ENCODE measurements at regions not wholly inside any gene's neighbourhood (a gene's known extent, or its start where the extent isn't known, plus 50 kb on each side); places are given as distances from the start of the nearest gene placed in this dataset.
A peak's percentile ranks its signal among the peaks of the same experiment; 100 is the strongest.
"Not testable (repeated sequence)": the region's sequence is repeated elsewhere in the genome, so short reads cannot be mapped to it uniquely, and the experiment has no call there.

DNA sequence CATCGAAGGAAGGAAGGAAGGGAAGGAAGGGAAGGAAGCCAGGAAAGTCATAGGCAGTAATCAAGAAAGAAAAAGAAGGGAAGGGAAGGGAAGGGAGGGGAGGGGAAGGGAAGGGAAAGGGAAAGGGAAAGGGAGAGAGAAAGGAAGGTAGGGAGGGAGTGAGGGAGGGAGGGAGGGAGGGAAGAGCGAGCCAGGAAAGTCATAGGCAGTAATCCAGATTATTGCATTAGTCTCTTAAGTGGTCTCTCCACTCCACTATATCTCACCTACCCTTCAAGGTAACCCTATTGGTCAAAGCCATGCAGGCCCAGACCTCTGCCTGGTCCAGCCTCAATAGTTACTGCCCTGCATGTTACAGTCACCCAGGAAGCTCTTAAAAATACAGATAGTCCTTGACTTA lies 106.2 kb upstream of the RAP2B start:
- POLR2A ChIA-PET = no interaction called here
- Histone ChIP-seq H3K27me3 (ENCODE audit: insufficient read depth) (no peaks in the 10 kb centered on the region), H2AFZ (ENCODE audit: low read depth) (no peak overlapping the region), H3K9ac (no peak overlapping the region), H3K27ac (ENCODE audit: low read depth in 2 of 2, low read length in 1 of 2) (no peak overlapping the region), H3K9me3 (no peaks in the 10 kb centered on the region), H3K4me2 (no peak overlapping the region), H3K79me2 (ENCODE audit: insufficient read depth) (no peaks in the 10 kb centered on the region), H3K4me1 (ENCODE audit: control insufficient read depth in 1 of 2, insufficient read depth in 2 of 2, low read depth in 1 of 2, low read length in 1 of 2) (peaks cover 0 to 10% of the 10 kb centered on the region in 2 experiments; a peak in 2 of 4 replicates), H3K36me3 (replicated peaks in 1 of 2; ENCODE audit: control insufficient read depth in 1 of 2, insufficient read depth in 2 of 2, low read length in 1 of 2) (no peaks in the 10 kb centered on the region), H3K4me3 (ENCODE audit: low read depth in 2 of 2, low read length in 1 of 2) (no peak overlapping the region), H4K20me1 (ENCODE audit: insufficient read depth) (no peaks in the 10 kb centered on the region), H3K9me2 (no peaks in the 10 kb centered on the region), H3F3A (replicated peaks; ENCODE audit: insufficient read depth) (peaks cover 59% of the 10 kb centered on the region)
- TF ChIP-seq, protein P1, sequence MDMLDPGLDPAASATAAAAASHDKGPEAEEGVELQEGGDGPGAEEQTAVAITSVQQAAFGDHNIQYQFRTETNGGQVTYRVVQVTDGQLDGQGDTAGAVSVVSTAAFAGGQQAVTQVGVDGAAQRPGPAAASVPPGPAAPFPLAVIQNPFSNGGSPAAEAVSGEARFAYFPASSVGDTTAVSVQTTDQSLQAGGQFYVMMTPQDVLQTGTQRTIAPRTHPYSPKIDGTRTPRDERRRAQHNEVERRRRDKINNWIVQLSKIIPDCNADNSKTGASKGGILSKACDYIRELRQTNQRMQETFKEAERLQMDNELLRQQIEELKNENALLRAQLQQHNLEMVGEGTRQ (IDR thresholded peaks at IDR 0.05; ENCODE audit: borderline replicate concordance, low read depth, low read length) = no peak
- TF ChIP-seq, protein P2, sequence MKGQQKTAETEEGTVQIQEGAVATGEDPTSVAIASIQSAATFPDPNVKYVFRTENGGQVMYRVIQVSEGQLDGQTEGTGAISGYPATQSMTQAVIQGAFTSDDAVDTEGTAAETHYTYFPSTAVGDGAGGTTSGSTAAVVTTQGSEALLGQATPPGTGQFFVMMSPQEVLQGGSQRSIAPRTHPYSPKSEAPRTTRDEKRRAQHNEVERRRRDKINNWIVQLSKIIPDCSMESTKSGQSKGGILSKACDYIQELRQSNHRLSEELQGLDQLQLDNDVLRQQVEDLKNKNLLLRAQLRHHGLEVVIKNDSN (IDR thresholded peaks at IDR 0.05; ENCODE audit: borderline replicate concordance, low read depth) = no peak
- no peak for TF ChIP-seq RCOR1 (IDR thresholded peaks at IDR 0.05; ENCODE audit: low read length)
- TF ChIP-seq POLR2AphosphoS5 (IDR thresholded peaks at IDR 0.05; ENCODE audit: low read depth, low read length) = no peak
- TF ChIP-seq, protein P3, sequence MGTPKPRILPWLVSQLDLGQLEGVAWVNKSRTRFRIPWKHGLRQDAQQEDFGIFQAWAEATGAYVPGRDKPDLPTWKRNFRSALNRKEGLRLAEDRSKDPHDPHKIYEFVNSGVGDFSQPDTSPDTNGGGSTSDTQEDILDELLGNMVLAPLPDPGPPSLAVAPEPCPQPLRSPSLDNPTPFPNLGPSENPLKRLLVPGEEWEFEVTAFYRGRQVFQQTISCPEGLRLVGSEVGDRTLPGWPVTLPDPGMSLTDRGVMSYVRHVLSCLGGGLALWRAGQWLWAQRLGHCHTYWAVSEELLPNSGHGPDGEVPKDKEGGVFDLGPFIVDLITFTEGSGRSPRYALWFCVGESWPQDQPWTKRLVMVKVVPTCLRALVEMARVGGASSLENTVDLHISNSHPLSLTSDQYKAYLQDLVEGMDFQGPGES (IDR thresholded peaks at IDR 0.05; ENCODE audit: low read depth, low read length) = no peak
- TF ChIP-seq FOXM1 (IDR thresholded peaks at IDR 0.05; ENCODE audit: low read depth) = no peak
- TF ChIP-seq, protein P4, sequence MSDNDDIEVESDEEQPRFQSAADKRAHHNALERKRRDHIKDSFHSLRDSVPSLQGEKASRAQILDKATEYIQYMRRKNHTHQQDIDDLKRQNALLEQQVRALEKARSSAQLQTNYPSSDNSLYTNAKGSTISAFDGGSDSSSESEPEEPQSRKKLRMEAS (IDR thresholded peaks at IDR 0.05; ENCODE audit: low read depth) = no peak
- TF ChIP-seq NFIC (IDR thresholded peaks at IDR 0.05; ENCODE audit: borderline replicate concordance) = no peak
- TF ChIP-seq MXI1 (IDR thresholded peaks at IDR 0.05; ENCODE audit: low read depth, low read length) = no peak
- 59% methylated on average over 2 of the region's 2 CpGs for WGBS (ENCODE audit: low lambda C conversion rate)
- CTCF ChIA-PET = no interaction called here
- no peak for DNase-seq

DNA sequence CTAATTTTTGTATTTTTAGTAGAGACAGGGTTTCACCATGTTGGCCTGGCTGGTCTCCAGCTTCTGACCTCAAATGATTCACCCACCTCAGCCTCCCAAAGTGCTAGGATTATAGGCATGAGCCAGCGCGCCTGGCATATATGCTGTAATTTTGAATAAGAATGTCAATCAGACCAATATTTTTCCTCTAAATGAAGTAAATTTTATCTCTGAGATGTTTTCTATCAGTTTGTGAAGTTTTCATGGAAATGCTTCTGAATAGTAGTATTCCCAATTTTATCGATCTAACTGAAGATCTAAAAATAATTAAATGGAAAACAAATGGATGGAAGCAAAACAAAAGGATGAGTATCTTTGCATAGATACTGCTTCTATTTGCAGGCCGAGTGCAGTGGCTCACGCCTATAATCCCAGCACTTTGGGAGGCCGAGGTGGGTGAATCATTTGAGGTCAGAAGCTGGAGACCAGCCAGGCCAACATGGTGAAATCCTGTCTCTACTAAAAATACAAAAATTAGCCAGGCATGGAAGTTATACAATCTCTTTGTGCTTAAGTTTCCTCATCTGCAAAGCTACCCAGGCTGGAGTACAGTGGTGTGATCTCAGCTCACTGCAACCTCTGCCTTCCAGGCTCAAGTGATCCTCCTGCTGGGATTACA lies 103.9 kb upstream of the RAP2B start:
- under 1% methylated on average over 6 of the region's 6 CpGs for WGBS (ENCODE audit: low lambda C conversion rate)
- DNase-seq; H3K9me3 ChIP-seq; H4K20me1 ChIP-seq (ENCODE audit: insufficient read depth); H3K27me3 ChIP-seq (ENCODE audit: insufficient read depth); H3K36me3 ChIP-seq (replicated peaks in 1 of 2; ENCODE audit: control insufficient read depth in 1 of 2, insufficient read depth in 2 of 2, low read length in 1 of 2); CTCF ChIA-PET; POLR2A ChIA-PET; H3K9me2 ChIP-seq; H3K79me2 ChIP-seq (ENCODE audit: insufficient read depth); H3K4me1 ChIP-seq (ENCODE audit: control insufficient read depth in 1 of 2, insufficient read depth in 2 of 2, low read depth in 1 of 2, low read length in 1 of 2): not testable (repeated sequence)
- peak overlapping the region; percentile 43 for H3K4me2 ChIP-seq
- peak overlapping the region in 1 of 2 experiments; percentile 95; a peak in 2 of 4 replicates for H3K27ac ChIP-seq (ENCODE audit: low read depth in 2 of 2, low read length in 1 of 2)
- TF ChIP-seq TEAD4 (IDR thresholded peaks at IDR 0.05; ENCODE audit: borderline replicate concordance, insufficient read depth) (peak; percentile 14; the same call in 1 of the 2 replicates), EP300 (IDR thresholded peaks at IDR 0.05; ENCODE audit: borderline replicate concordance in 1 of 2, low read depth in 1 of 2, low read length in 1 of 2) (peak in 1 of 2 experiments; percentile 30; a peak in 1 of 4 replicates), JUND (IDR thresholded peaks at IDR 0.05) (peak; percentile 47), FOSL2 (IDR thresholded peaks at IDR 0.05; ENCODE audit: borderline replicate concordance, low read depth) (peak; percentile 74), MEF2A (IDR thresholded peaks at IDR 0.05; ENCODE audit: borderline replicate concordance, low read depth) (peak; percentile 31; the same call in 1 of the 2 replicates), TCF12 (IDR thresholded peaks at IDR 0.05) (peak; percentile 39), NFIC (IDR thresholded peaks at IDR 0.05; ENCODE audit: borderline replicate concordance) (peak; percentile 65)
- TF ChIP-seq, protein P5, sequence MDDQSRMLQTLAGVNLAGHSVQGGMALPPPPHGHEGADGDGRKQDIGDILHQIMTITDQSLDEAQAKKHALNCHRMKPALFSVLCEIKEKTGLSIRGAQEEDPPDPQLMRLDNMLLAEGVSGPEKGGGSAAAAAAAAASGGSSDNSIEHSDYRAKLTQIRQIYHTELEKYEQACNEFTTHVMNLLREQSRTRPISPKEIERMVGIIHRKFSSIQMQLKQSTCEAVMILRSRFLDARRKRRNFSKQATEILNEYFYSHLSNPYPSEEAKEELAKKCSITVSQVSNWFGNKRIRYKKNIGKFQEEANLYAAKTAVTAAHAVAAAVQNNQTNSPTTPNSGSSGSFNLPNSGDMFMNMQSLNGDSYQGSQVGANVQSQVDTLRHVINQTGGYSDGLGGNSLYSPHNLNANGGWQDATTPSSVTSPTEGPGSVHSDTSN (IDR thresholded peaks at IDR 0.05) = peak; percentile 45
- TF ChIP-seq, protein P6, sequence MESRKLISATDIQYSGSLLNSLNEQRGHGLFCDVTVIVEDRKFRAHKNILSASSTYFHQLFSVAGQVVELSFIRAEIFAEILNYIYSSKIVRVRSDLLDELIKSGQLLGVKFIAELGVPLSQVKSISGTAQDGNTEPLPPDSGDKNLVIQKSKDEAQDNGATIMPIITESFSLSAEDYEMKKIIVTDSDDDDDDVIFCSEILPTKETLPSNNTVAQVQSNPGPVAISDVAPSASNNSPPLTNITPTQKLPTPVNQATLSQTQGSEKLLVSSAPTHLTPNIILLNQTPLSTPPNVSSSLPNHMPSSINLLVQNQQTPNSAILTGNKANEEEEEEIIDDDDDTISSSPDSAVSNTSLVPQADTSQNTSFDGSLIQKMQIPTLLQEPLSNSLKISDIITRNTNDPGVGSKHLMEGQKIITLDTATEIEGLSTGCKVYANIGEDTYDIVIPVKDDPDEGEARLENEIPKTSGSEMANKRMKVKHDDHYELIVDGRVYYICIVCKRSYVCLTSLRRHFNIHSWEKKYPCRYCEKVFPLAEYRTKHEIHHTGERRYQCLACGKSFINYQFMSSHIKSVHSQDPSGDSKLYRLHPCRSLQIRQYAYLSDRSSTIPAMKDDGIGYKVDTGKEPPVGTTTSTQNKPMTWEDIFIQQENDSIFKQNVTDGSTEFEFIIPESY (IDR thresholded peaks at IDR 0.05; ENCODE audit: borderline replicate concordance, low read depth) = 0 out of 2 replicates have a peak, but pooled peaks have one; percentile 13
- peak overlapping the region in 1 of 2 experiments; percentile 4; a peak in 1 of 4 replicates for H3K4me3 ChIP-seq (ENCODE audit: low read depth in 2 of 2, low read length in 1 of 2)
- peak overlapping the region; percentile 66 for H3K9ac ChIP-seq
- peaks cover 36% of the 10 kb centered on the region for H3F3A ChIP-seq (replicated peaks; ENCODE audit: insufficient read depth)
- H2AFZ ChIP-seq (ENCODE audit: low read depth) = peak overlapping the region; percentile 30; the same call in 1 of the 2 replicates

Measured in SK-N-SH (cell line).